Stomach (tissue), 4 donors: ENCODE measurements at regions not wholly inside any gene's neighbourhood (a gene's known extent, or its start where the extent isn't known, plus 50 kb on each side); places are given as distances from the start of the nearest gene placed in this dataset.

Experiments
- POLR2A ChIP-seq, 4 donors: fragments of 450-650 bp; IDR thresholded peaks; one replicate each; pipeline ENCODE4 v1.6.1; 2016; ENCODE audit warnings: antibody characterized with exemption in 4 of 4, control low read depth in 2 of 4, mild to moderate bottlenecking in 1 of 4, moderate library complexity in 1 of 4
- TF ChIP-seq, protein P1 (sequence below), 7 experiments: fragments of 450-650 bp in 4 of 7; fragments of 200-600 bp in 3 of 7; sonication (generic) in 3 of 7; IDR thresholded peaks; one replicate each; pipeline ENCODE4 v1.5.1; 2016 to 2019; ENCODE audit warnings: antibody characterized with exemption in 7 of 7, control low read depth in 2 of 7, mild to moderate bottlenecking in 1 of 7

- TF ChIP-seq, protein P1, sequence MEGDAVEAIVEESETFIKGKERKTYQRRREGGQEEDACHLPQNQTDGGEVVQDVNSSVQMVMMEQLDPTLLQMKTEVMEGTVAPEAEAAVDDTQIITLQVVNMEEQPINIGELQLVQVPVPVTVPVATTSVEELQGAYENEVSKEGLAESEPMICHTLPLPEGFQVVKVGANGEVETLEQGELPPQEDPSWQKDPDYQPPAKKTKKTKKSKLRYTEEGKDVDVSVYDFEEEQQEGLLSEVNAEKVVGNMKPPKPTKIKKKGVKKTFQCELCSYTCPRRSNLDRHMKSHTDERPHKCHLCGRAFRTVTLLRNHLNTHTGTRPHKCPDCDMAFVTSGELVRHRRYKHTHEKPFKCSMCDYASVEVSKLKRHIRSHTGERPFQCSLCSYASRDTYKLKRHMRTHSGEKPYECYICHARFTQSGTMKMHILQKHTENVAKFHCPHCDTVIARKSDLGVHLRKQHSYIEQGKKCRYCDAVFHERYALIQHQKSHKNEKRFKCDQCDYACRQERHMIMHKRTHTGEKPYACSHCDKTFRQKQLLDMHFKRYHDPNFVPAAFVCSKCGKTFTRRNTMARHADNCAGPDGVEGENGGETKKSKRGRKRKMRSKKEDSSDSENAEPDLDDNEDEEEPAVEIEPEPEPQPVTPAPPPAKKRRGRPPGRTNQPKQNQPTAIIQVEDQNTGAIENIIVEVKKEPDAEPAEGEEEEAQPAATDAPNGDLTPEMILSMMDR (IDR thresholded peaks at IDR 0.05) = no peak
- TF ChIP-seq POLR2A (IDR thresholded peaks at IDR 0.05) = no peak
Measured at GRCh38 chr9:28868228-28868990, 1295.1 kb upstream of the C9orf72 start.
